Stimulated activated memory B cell treated with anti-CD40 and anti-IgM and Interleukin-4, amounts not matched to agents 10 μg/mL and 1 μg/mL and 100 μg/mL, for 72 hours (primary cell): ENCODE measurements at regions not wholly inside any gene's neighbourhood (a gene's known extent, or its start where the extent isn't known, plus 50 kb on each side); places are given as distances from the start of the nearest gene placed in this dataset.

Source experiments
- ATAC-seq: fragments of 150-1000 bp; cut with Tn5 transposase; 2 replicates; pipeline ENCODE4 v1.10.0; 2021
- H3K27ac Mint-ChIP-seq: one replicate; pipeline ENCODE4 v1.8.0; 2022; ENCODE audit warnings: mild to moderate bottlenecking, mixed read lengths
- H3K27me3 Mint-ChIP-seq: one replicate; pipeline ENCODE4 v1.8.0; 2022; ENCODE audit warnings: mixed read lengths
- H3K36me3 Mint-ChIP-seq: one replicate; pipeline ENCODE4 v1.8.0; 2022; ENCODE audit warnings: mixed read lengths
- H3K4me1 Mint-ChIP-seq: one replicate; pipeline ENCODE4 v1.8.0; 2022; ENCODE audit warnings: mixed read lengths
- H3K4me3 Mint-ChIP-seq: one replicate; pipeline ENCODE4 v1.8.0; 2022; ENCODE audit warnings: mild to moderate bottlenecking, moderate library complexity, mixed read lengths
- H3K9me3 Mint-ChIP-seq: one replicate; pipeline ENCODE4 v1.8.0; 2022; ENCODE audit warnings: mixed read lengths

GRCh38 chr20:59393142-59393541 lies 92.7 kb downstream of the EDN3 start:
- no peaks in the 10 kb centered on the region for H3K36me3 Mint-ChIP-seq
- peaks cover 27% of the 10 kb centered on the region for H3K27me3 Mint-ChIP-seq
- no peak overlapping the region for H3K27ac Mint-ChIP-seq
- H3K4me1 Mint-ChIP-seq, result no peaks in the 10 kb centered on the region
- ATAC-seq, result no peak
- H3K4me3 Mint-ChIP-seq, result no peak overlapping the region
- peaks cover 6% of the 10 kb centered on the region for H3K9me3 Mint-ChIP-seq

- H3K9me3 Mint-ChIP-seq, result peaks cover 4% of the 10 kb centered on the region
- no peaks in the 10 kb centered on the region for H3K36me3 Mint-ChIP-seq
- peaks cover 10% of the 10 kb centered on the region for H3K27me3 Mint-ChIP-seq
- no peak overlapping the region for H3K4me3 Mint-ChIP-seq
- no peaks in the 10 kb centered on the region for H3K4me1 Mint-ChIP-seq
- no peak overlapping the region for H3K27ac Mint-ChIP-seq
- no peak for ATAC-seq
Measured at GRCh38 chr20:59395729-59396128, 95.3 kb downstream of the EDN3 start.

- peaks cover 1% of the 10 kb centered on the region for H3K27me3 Mint-ChIP-seq
- H3K4me3 Mint-ChIP-seq, result no peak overlapping the region
- no peaks in the 10 kb centered on the region for H3K36me3 Mint-ChIP-seq
- ATAC-seq, result no peak
- H3K27ac Mint-ChIP-seq, result no peak overlapping the region
- H3K9me3 Mint-ChIP-seq, result no peaks in the 10 kb centered on the region
- no peaks in the 10 kb centered on the region for H3K4me1 Mint-ChIP-seq
Measured at GRCh38 chr20:59398537-59399205, 98.3 kb downstream of the EDN3 start.

GRCh38 chr20:59399426-59400099 lies 99.2 kb downstream of the EDN3 start:
- H3K4me3 Mint-ChIP-seq, result no peak overlapping the region
- peaks cover 5% of the 10 kb centered on the region for H3K4me1 Mint-ChIP-seq
- H3K36me3 Mint-ChIP-seq, result no peaks in the 10 kb centered on the region
- H3K9me3 Mint-ChIP-seq, result no peaks in the 10 kb centered on the region
- no peak overlapping the region for H3K27ac Mint-ChIP-seq
- no peak for ATAC-seq
- no peaks in the 10 kb centered on the region for H3K27me3 Mint-ChIP-seq

GRCh38 chr20:59400708-59401107 lies 100.3 kb downstream of the EDN3 start:
- ATAC-seq, result no peak
- H3K4me3 Mint-ChIP-seq, result no peak overlapping the region
- H3K9me3 Mint-ChIP-seq, result no peaks in the 10 kb centered on the region
- H3K36me3 Mint-ChIP-seq, result no peaks in the 10 kb centered on the region
- no peak overlapping the region for H3K27ac Mint-ChIP-seq
- peaks cover 5% of the 10 kb centered on the region for H3K4me1 Mint-ChIP-seq
- no peaks in the 10 kb centered on the region for H3K27me3 Mint-ChIP-seq

GRCh38 chr20:59402681-59403080 lies 102.3 kb downstream of the EDN3 start:
- ATAC-seq, result no peak
- peaks cover 1% of the 10 kb centered on the region for H3K27me3 Mint-ChIP-seq
- peaks cover 5% of the 10 kb centered on the region for H3K4me1 Mint-ChIP-seq
- no peaks in the 10 kb centered on the region for H3K9me3 Mint-ChIP-seq
- H3K4me3 Mint-ChIP-seq, result no peak overlapping the region
- no peak overlapping the region for H3K27ac Mint-ChIP-seq
- no peaks in the 10 kb centered on the region for H3K36me3 Mint-ChIP-seq

- Mint-ChIP-seq H3K4me3 (no peak overlapping the region), H3K27ac (no peak overlapping the region), H3K9me3 (no peaks in the 10 kb centered on the region), H3K27me3 (peaks cover 9% of the 10 kb centered on the region), H3K36me3 (no peaks in the 10 kb centered on the region), H3K4me1 (peaks cover 5% of the 10 kb centered on the region)
- ATAC-seq, result peak; percentile 55
Measured at GRCh38 chr20:59403261-59403961, 103.0 kb downstream of the EDN3 start.

GRCh38 chr20:59403962-59404314 lies 103.5 kb downstream of the EDN3 start:
- no peak overlapping the region for H3K4me3 Mint-ChIP-seq
- H3K36me3 Mint-ChIP-seq, result no peaks in the 10 kb centered on the region
- peaks cover 10% of the 10 kb centered on the region for H3K27me3 Mint-ChIP-seq
- H3K9me3 Mint-ChIP-seq, result no peaks in the 10 kb centered on the region
- no peak for ATAC-seq
- H3K4me1 Mint-ChIP-seq, result peaks cover 5% of the 10 kb centered on the region
- H3K27ac Mint-ChIP-seq, result no peak overlapping the region

GRCh38 chr20:59404749-59405148 lies 104.3 kb downstream of the EDN3 start:
- H3K9me3 Mint-ChIP-seq, result no peaks in the 10 kb centered on the region
- H3K36me3 Mint-ChIP-seq, result no peaks in the 10 kb centered on the region
- no peak for ATAC-seq
- H3K4me3 Mint-ChIP-seq, result no peak overlapping the region
- H3K4me1 Mint-ChIP-seq, result peaks cover 5% of the 10 kb centered on the region
- H3K27ac Mint-ChIP-seq, result no peak overlapping the region
- peaks cover 10% of the 10 kb centered on the region for H3K27me3 Mint-ChIP-seq

- Mint-ChIP-seq H3K4me1 (peaks cover 5% of the 10 kb centered on the region), H3K4me3 (no peak overlapping the region), H3K36me3 (no peaks in the 10 kb centered on the region), H3K27ac (no peak overlapping the region), H3K27me3 (peaks cover 10% of the 10 kb centered on the region), H3K9me3 (no peaks in the 10 kb centered on the region)
- ATAC-seq, result no peak
Measured at GRCh38 chr20:59405226-59406200, 105.1 kb downstream of the EDN3 start.

- no peak overlapping the region for H3K4me3 Mint-ChIP-seq
- H3K27me3 Mint-ChIP-seq, result peaks cover 18% of the 10 kb centered on the region
- no peaks in the 10 kb centered on the region for H3K36me3 Mint-ChIP-seq
- no peak overlapping the region for H3K27ac Mint-ChIP-seq
- no peak for ATAC-seq
- peaks cover 5% of the 10 kb centered on the region for H3K4me1 Mint-ChIP-seq
- no peaks in the 10 kb centered on the region for H3K9me3 Mint-ChIP-seq
Measured at GRCh38 chr20:59406446-59406845, 106.0 kb downstream of the EDN3 start.

- H3K27ac Mint-ChIP-seq, result no peak overlapping the region
- ATAC-seq, result no peak
- H3K4me3 Mint-ChIP-seq, result no peak overlapping the region
- H3K9me3 Mint-ChIP-seq, result no peaks in the 10 kb centered on the region
- H3K36me3 Mint-ChIP-seq, result no peaks in the 10 kb centered on the region
- no peaks in the 10 kb centered on the region for H3K4me1 Mint-ChIP-seq
- peaks cover 26% of the 10 kb centered on the region for H3K27me3 Mint-ChIP-seq
Measured at GRCh38 chr20:59411170-59411569, 110.8 kb downstream of the EDN3 start.

- Mint-ChIP-seq H3K4me3 (no peak overlapping the region), H3K36me3 (no peaks in the 10 kb centered on the region), H3K4me1 (no peaks in the 10 kb centered on the region), H3K27ac (no peak overlapping the region), H3K9me3 (no peaks in the 10 kb centered on the region), H3K27me3 (peaks cover 26% of the 10 kb centered on the region)
- ATAC-seq, result no peak
Measured at GRCh38 chr20:59411589-59411988, 111.2 kb downstream of the EDN3 start.

- Mint-ChIP-seq H3K4me1 (no peaks in the 10 kb centered on the region), H3K27ac (no peak overlapping the region), H3K36me3 (no peaks in the 10 kb centered on the region), H3K4me3 (no peak overlapping the region), H3K27me3 (peaks cover 28% of the 10 kb centered on the region), H3K9me3 (no peaks in the 10 kb centered on the region)
- ATAC-seq, result no peak
Measured at GRCh38 chr20:59412181-59412580, 111.8 kb downstream of the EDN3 start.

GRCh38 chr20:59412875-59413284 lies 112.5 kb downstream of the EDN3 start:
- no peak overlapping the region for H3K4me3 Mint-ChIP-seq
- H3K27ac Mint-ChIP-seq, result no peak overlapping the region
- ATAC-seq, result no peak
- no peaks in the 10 kb centered on the region for H3K9me3 Mint-ChIP-seq
- H3K4me1 Mint-ChIP-seq, result no peaks in the 10 kb centered on the region
- H3K27me3 Mint-ChIP-seq, result peaks cover 32% of the 10 kb centered on the region
- no peaks in the 10 kb centered on the region for H3K36me3 Mint-ChIP-seq
